ENCODE measurements at regions not wholly inside any gene's neighbourhood (a gene's known extent, or its start where the extent isn't known, plus 50 kb on each side); places are given as distances from the start of the nearest gene placed in this dataset.

- ATAC-seq (replicated peaks): no peak
- H3K27me3 Mint-ChIP-seq: no peaks in the 10 kb centered on the region
- H3K9me3 Mint-ChIP-seq: no peaks in the 10 kb centered on the region
- H3K27ac Mint-ChIP-seq: no peak overlapping the region
- H3K36me3 Mint-ChIP-seq: no peaks in the 10 kb centered on the region
- peaks cover 11 to 23% of the 10 kb centered on the region in 2 donors for H3K4me1 Mint-ChIP-seq
- no peak overlapping the region for H3K4me3 Mint-ChIP-seq
- no peak for DNase-seq
These were observed 66.0 kb downstream of the GPR6 start for GRCh38 chr6:110044096-110044495.

DNA sequence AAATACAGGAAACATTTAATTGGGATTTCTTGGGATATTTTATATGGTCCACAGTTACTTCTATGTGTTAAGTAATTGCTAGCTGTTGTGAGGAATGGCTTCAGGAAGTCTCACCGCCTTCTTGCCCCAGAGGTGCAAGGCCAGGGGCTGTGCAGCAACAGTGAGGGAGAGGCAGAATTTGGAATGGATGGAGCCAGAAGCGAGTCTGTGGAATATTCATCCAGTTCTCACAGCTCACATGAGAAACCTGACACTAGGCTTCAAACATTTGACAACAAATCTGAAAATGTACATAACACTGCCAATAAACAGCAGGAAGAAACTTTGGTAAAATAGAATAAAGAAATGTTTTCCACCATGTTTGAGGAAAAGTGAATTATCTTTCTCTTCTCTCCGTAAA is 66.5 kb downstream of the GPR6 start:
- peaks cover 6 to 18% of the 10 kb centered on the region in 2 donors for H3K4me1 Mint-ChIP-seq
- H3K9me3 Mint-ChIP-seq: no peaks in the 10 kb centered on the region
- H3K27ac Mint-ChIP-seq: no peak overlapping the region
- no peak for DNase-seq
- no peak overlapping the region for H3K4me3 Mint-ChIP-seq
- no peaks in the 10 kb centered on the region for H3K27me3 Mint-ChIP-seq
- H3K36me3 Mint-ChIP-seq: no peaks in the 10 kb centered on the region
- ATAC-seq (replicated peaks): no peak

- Mint-ChIP-seq H3K4me1 (peaks cover 4 to 11% of the 10 kb centered on the region in 2 donors), H3K4me3 (no peak overlapping the region), H3K9me3 (no peaks in the 10 kb centered on the region), H3K27me3 (no peaks in the 10 kb centered on the region), H3K36me3 (no peaks in the 10 kb centered on the region), H3K27ac (no peak overlapping the region)
- ATAC-seq (replicated peaks): no peak
- DNase-seq: no peak
These were observed 70.2 kb downstream of the GPR6 start for GRCh38 chr6:110048221-110048875.

DNA sequence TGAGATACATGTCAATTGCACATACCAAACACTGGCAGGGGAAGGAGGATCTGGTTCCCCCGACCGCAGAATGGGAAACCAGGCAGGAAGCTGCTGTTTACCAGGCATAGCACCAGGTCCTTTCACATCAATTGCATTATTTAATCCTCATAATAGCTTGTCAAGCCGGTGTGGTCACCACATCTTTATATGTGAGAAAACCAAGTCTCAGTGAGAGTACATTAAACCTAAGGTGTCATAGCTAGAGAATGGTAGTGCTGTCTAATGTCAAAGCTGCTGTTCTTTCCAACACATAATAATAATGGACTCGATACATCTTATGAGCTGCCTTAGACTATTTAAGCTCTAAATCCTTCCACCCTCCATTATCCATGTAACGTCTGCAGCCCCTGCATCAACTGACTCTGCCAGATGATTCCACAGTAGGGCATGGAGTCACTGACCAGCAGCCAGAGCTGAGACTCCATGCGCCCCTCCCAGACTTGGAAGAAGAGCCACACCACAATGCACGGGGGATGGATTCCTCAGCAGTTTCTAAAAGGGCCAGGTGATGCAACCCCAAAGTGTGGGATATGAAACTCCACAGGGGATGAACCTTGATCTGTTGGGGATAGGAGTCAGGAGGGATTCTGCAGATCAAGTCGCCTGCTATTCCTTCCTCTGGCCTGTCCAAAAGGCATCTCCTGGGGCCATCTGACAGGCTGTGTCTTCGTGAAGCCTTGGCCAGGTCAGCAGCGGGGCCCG is 71.8 kb downstream of the GPR6 start:
- Mint-ChIP-seq H3K4me3 (no peak overlapping the region), H3K9me3 (no peaks in the 10 kb centered on the region), H3K27ac (no peak overlapping the region), H3K27me3 (no peaks in the 10 kb centered on the region), H3K4me1 (peaks cover 0 to 7% of the 10 kb centered on the region in 2 donors), H3K36me3 (no peaks in the 10 kb centered on the region)
- ATAC-seq (replicated peaks) (no peak), DNase-seq (no peak)
